ENCODE measurements at regions not wholly inside any gene's neighbourhood (a gene's known extent, or its start where the extent isn't known, plus 50 kb on each side); places are given as distances from the start of the nearest gene placed in this dataset.
"Not testable (repeated sequence)": the region's sequence is repeated elsewhere in the genome, so short reads cannot be mapped to it uniquely, and the experiment has no call there.

GRCh38 chr5:66348387-66349125 is 204.5 kb downstream of the SREK1 start:
- DNase-seq (ENCODE audit: low spot score) (no peak), FAIRE-seq (no peak)

DNA sequence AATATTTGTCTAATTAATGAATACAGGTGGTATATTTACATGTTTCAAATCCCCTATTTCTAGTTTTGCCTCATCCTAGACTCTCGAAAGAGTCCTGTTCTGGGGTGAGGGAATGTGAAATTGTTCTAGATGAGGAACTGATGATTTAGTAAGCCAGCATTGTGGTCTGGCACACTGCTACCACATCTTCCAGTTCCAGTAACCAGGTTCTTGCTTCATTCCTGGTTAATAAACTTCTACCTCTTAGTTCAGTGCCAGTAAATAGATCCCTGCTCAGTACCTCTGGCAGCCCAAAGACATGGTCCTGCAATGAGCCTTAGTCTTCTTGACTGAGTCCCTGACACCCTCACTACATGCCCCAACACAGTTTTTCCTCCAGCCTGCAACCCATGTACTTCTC is 207.7 kb downstream of the SREK1 start:
- no peak for DNase-seq (ENCODE audit: low spot score)
- FAIRE-seq, result no peak

- no peak for FAIRE-seq
- no peak for DNase-seq (ENCODE audit: low spot score)
Observed at GRCh38 chr5:66353186-66353585, 209.1 kb downstream of the SREK1 start.

DNA sequence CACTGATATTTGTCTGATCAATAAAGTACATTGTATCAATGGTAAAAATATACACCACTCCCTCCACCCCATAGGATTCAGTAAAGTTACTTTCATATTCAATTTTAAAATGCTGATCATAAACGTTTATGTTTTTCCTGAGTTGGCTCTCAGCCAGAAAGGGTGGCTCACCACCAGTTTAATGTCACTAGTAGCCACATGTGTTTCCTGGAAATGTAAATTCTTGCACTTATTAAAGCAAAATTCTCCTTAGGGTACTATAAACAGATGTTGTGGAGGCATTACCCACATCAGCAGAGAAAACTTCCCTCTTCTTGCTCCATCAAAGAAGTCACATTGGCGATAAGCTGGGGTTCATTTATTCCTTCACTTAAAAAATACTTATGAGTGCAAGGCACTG is 210.3 kb downstream of the SREK1 start:
- DNase-seq (ENCODE audit: low spot score), result no peak
- no peak for FAIRE-seq

DNA sequence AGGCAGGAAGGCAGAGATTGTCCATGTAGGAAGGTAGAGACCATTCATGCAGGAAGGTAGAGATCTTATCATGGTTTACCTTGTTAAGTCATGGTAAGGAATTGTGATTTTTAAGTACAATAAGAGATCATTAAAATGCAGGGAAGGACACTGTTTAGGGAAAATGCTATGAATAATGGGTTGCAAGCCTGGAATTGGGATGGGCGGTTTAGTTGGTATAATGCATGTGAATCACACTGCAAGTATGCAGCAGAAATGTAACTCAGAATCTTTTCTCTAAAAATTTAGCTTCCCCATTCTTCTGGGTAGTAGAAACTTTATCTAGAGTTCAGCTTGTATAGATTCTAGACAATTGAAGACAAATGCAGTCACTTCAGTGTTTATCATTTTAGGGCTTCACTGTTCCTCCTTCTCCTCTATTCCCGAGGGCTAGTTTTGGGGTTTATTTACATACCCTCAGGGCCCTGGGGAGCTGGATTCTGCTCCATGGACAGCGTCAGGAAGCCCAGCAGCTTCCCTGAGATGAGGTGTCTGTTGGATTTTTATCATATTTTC is 212.0 kb downstream of the SREK1 start:
- no peak for DNase-seq (ENCODE audit: low spot score)
- no peak for FAIRE-seq

DNA sequence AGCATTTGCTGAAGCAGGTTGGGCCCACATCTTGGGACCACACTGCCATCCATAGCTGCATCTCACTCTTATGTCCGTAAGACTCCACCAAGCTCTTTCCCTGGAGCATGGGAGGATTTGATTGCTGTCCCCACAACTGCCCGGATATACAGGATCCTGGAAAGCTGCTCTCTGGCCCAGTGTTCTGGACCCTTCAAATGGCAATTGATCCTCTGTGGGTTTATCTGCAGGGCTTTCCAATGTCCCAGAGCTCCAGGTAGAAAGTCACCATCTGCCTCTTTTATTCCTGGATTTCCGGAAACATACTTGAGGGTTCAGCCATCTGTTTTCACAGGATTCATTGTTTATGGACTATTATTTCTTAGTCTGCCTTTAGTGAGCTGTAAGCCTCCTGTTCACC is 214.6 kb downstream of the SREK1 start:
- FAIRE-seq (no peak), DNase-seq (ENCODE audit: low spot score) (no peak)

DNA sequence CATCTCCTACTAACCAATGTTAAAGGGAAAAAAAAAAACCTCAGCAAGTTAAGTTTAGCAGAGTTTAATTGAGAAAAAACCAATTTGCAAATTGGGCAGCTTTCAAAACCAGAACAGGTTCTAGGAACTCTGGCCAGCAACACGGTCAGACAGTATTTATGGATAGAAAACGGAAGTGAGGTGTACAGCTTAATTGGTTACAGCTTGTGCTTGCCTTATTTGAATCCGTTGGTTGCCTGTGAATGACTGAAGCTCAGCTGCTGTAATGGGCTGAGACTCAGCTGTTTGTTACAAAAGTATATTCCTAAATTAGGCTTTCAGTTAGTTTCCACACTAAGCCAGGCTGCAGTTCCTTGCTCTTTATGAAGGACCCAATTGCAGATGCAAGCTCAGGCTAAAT is 217.0 kb downstream of the SREK1 start:
- FAIRE-seq (no peak), DNase-seq (ENCODE audit: low spot score) (no peak)

DNA sequence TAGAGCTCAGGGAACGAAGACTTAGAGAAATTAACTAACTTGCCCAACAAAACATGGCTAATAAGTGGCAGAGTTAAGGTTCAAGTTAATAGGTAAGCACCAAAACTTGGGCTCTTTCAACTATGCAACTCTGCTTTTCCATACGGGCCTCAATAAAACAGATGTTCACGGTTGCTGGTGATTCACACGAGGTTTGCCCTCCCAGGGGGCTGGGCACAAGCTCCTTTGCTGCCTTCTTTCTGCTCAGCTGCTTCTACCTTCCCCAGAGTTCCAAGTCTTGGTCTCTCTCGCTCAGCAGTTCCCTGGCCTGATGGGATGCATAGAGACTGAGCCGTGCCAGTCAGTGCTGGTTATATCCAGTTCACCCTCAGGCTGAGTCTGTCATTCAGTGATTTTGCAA is 217.9 kb downstream of the SREK1 start:
- no peak for FAIRE-seq

DNA sequence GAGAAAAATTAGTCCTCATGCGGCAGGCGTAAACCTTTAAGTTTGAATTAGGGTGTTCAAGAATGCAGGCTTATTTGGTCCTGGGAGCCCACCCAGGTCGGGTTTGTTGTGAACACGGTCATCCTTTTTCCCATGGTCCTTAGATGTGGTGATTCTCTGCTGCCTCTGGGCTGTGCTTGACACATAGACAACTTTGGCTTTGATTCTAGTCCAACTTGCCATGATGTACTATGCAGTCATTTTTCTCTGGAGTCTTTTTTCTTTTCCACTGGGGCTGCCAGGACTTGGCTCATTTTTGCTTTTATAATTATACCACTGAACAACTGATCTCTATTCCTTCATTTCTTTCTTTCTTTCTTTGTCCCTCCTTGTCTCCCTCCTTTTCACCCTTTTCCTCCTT is 218.6 kb downstream of the SREK1 start:
- FAIRE-seq (no peak), DNase-seq (ENCODE audit: low spot score) (no peak)

More for the DNA sequence above, 217.9 kb downstream of the SREK1 start:
- no peak for DNase-seq (ENCODE audit: low spot score)

DNA sequence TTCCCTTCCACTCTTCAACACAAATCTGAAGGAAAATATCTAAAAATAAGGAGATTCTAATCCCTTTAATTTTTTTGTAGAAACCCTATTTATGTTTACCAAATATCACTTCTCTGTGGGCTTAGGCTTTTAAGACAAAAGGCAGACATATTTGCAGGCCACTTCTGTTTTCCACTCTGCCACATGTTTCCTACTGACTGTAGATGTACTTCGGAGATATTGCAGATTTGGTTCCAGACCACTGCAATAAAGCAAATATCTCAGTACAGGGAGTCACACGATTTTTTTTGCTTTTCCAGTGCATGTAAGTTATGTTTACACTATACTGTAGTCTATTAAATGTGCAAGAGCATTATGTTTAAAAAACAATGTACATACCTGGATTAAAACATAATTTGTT is 219.0 kb downstream of the SREK1 start:
- DNase-seq (ENCODE audit: low spot score), result no peak
- FAIRE-seq, result no peak

DNA sequence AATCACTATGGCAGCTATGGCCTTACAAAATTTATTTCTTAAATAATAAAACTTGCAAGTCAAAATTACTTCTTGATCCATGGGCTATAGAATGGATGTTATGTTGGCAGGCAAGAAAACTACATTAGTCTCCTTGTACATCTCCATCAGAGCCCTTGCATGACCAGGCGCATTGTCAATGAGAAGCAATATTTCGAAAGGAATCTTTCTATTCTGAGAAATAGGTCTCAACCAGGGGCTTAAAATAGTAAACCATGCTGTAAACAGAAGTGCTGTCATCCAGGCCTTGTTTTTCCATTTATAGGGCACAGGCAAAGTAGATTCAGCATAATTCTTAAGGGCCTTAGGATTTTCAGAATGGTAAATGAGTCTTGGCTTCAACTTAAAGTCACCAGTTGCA is 220.1 kb downstream of the SREK1 start:
- FAIRE-seq (no peak), DNase-seq (ENCODE audit: low spot score) (no peak)

DNA sequence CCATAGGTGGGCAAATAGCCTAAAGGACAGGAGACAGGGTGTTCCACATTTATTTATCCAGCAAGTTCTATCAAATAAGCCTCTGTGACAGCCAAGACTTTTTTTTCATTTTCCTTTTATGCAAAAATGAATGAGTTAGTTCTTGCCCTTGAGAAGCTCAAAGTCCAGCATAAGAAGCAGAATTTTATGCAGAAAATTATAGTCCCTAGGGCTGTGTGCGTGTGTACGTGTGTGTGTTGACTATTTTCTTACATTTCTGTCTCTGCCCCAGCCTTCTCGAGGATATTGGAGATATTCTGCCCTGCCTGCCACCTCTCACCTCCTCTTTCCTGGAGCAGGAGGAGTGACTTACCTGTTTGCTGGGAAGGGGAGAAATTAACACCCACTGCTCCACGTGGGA is 221.9 kb downstream of the SREK1 start:
- DNase-seq (ENCODE audit: low spot score) (no peak), FAIRE-seq (no peak)

DNA sequence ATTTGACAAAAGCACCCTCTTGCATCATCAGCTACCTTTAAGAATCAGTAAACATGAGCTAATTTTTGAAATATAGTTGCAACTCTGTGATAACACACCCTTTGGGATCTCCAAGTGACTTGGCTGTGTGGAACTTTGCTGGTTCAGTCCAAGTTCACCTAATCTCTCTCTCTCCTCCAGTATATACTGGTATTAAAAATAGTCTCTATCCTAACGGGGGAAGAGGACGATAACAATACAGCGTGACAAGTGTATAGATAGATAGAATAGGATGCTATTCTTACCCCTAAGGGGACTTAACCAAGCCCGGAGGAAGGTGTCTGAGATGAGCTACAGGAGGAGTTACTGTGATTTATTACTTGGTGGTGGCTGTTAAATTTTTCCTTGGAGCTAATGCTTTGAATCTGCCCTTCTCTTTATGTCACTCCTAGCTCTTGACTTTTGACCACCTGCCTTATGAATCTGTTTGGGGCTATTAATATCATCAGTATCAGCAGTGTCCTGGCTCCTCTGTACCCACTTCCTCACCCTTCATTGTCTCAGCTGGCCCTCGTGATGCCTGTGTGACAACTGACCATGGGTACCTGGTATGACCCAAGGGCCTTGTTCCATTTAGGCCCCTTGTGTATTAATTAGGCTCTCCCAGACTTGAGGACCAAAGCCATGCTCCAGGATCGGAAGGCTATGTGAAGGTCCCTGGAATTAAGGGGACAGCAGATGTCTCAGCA is 223.9 kb downstream of the SREK1 start:
- FAIRE-seq, result no peak
- no peak for DNase-seq (ENCODE audit: low spot score)

- FAIRE-seq (no peak), DNase-seq (ENCODE audit: low spot score) (no peak)
Observed at GRCh38 chr5:66368811-66369210, 224.7 kb downstream of the SREK1 start.

GRCh38 chr5:66377747-66378146 is 218.4 kb upstream of the MAST4 start:
- DNase-seq (ENCODE audit: low spot score) (no peak), FAIRE-seq (no peak)

DNA sequence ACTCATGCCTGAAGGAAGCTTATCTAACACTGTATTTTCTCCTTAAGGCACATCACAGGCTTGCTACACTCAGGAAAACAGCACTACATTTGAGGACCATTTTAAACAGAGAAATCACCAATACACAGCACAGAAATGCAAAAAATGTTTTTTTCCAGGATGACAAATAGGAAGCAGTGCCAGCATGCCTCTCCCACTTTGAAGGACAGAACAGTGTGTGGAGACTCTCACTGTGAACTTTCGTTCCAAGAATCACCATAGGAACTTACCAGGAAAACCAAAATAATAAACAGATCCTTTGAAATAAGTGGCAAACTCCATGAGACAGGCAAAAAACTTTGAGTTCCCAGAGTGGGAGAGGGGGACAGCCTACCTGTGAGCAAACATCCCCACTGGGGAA is 217.8 kb upstream of the MAST4 start:
- no peak for DNase-seq (ENCODE audit: low spot score)
- no peak for FAIRE-seq

DNA sequence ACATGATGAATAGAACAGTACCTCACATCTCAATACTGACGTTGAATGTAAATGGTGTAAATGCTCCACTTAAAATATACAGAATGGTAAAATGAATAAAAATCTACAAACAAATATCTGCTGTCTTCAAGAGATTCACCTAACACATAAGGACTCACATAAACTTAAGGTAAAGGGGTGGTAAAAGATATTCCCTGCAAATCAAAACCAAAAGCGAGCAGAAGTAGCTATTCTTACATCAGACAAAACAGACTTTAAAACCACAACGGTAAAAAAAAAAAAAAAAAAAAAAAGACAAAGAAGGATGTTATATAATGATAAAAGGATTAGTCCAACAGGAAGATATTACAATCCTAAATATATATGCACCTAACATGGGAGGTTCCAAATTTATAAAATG is 214.0 kb upstream of the MAST4 start:
- no peak for DNase-seq (ENCODE audit: low spot score)
- no peak for FAIRE-seq

DNA sequence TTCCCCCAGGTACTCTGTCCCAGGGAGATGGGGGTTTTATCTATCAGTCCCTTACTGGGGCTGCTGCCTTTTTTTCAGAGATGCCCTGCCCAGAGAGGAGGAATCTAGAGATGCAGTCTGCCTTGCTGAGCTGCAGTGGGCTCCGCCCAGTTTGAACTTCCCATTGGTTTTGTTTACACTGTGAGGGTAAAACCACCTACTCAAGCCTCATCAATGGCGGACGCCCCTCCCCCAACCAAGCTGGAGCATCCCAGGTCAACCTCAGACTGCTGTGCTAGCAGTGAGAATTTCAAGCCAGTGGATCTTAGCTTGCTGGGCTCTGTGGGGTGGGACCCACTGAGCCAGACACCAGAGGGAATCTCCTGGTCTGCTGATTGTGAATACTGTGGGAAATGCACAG is 191.0 kb upstream of the MAST4 start:
- FAIRE-seq; DNase-seq (ENCODE audit: low spot score): not testable (repeated sequence)

DNA sequence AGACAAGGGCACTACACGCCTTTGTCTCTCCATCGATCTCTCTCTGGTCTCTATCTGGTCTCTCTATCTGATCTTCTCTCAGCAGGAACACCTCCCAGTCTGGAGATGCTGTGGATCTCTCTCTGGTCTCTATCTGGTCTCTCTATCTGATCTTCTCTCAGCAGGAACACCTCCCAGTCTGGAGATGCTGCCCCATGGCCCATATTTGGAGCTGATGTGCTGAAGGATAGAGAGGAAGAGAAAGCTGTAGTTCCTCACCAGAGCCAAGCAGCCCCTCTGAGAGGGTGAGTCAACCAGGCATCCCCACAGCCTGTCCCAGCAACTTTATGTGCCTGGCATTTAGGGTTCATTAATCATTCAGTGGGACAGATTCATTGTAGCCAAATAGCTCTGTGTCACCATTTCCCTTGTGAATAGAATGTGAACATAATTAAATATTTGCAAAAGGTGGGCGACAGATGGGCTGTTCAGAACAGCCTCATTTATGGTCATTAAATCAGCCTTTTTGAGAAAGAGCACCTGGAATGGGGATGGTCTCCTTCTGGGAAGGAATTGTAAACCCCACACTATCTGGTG is 189.3 kb upstream of the MAST4 start:
- no peak for FAIRE-seq
- DNase-seq (ENCODE audit: low spot score), result no peak

DNA sequence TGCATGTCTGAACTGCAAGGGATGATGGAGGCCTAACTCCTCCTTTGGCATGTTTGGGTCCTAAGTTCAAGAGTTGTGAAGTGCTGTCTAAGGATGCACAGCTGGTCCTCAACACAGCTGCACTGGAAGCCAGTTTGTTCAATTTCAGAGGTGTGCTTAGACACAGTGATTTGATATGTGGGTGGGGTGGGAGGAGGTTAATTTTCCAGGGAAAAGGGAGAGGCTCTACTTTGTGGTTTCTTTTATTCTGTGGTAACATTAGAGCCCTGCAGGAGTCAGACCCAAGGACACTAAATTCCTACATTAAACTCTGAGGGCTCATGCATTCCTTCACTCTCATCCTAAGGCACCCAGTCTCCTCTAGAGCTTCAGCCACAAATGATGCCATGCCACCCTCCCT is 188.4 kb upstream of the MAST4 start:
- FAIRE-seq, result no peak
- DNase-seq (ENCODE audit: low spot score), result no peak

DNA sequence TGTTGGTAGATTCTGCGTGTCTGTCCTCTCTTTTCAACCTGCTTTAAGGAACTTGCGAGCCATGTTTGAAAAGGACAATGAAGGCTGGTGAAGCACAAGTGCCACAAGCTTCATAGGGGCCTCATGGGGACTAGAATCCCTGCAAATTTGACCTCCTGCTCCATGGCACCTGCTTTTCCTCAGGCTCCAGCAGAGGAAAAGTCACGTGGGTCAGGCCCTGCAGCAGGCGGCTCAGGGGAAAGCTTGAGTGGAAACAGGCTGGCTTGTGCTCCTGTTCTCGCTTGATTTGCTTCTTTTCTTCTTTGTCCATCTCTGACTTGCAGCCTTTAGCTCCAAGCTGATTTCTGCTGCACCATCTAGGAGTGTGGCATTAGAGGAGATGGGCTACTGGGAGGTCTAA is 187.6 kb upstream of the MAST4 start:
- FAIRE-seq (no peak), DNase-seq (ENCODE audit: low spot score) (no peak)

- DNase-seq (ENCODE audit: low spot score) (no peak), FAIRE-seq (no peak)
Observed at GRCh38 chr5:66410122-66410521, 186.1 kb upstream of the MAST4 start.

- DNase-seq (ENCODE audit: low spot score), result no peak
- FAIRE-seq, result no peak
Observed at GRCh38 chr5:66411701-66412100, 184.5 kb upstream of the MAST4 start.
